K562 (cell line): ENCODE measurements at regions not wholly inside any gene's neighbourhood (a gene's known extent, or its start where the extent isn't known, plus 50 kb on each side); places are given as distances from the start of the nearest gene placed in this dataset.

Source experiments
- ATAC-seq: fragments of 200-7000 bp; cut with Tn5 transposase; 3 replicates; pipeline ENCODE4 v1.9.1; 2020; ENCODE audit warnings: moderate library complexity
- BruUV-seq: library from RNA; stranded (reverse); fragments of 400-500 nt; replicated peaks from 2 replicates; lab custom pipeline; 2021; lab: Mats Ljungman, UMichigan
- CTCF ChIA-PET: fragments of 300-600 bp; formaldehyde crosslinking; extraction: SDS; loops from one replicate; lab custom pipeline; 2021; ENCODE audit warnings: low intra/inter-chr PET ratio; lab: Yijun Ruan, JAX
- POLR2A ChIA-PET: fragments of 300-600, 350-650 bp; sonication (Branson Sonifier 250); formaldehyde crosslinking; extraction: SDS; loops from one replicate; lab custom pipeline; 2021; ENCODE audit warnings: antibody characterized with exemption, inconsistent platforms; lab: Yijun Ruan, JAX
- DNase-seq, 4 experiments: peaks; one replicate each; pipeline versions ENCODE4 v3.0.0 to v3.0.0-alpha.2; 2011 to 2018; ENCODE audit warnings: low spot score in 3 of 4, mixed read lengths in 3 of 4; ENCODE audit errors: extremely low read depth in 1 of 4
- FAIRE-seq: peaks from 2 replicates; lab custom pipeline; 2011; peaks lifted over from hg19 to GRCh38; lab: Jason Lieb, UNC
- H2AFZ ChIP-seq: 2 replicates; pipeline ENCODE4 v1.6.0; 2011; ENCODE audit warnings: low read depth, low read length, control low read depth, inconsistent platforms
- H3K27ac ChIP-seq: fragments of 200-600 bp; 3 replicates; pipeline ENCODE4 v1.8.0; 2011; ENCODE audit warnings: low read depth, mild to moderate bottlenecking, control low read depth, inconsistent platforms, low read length, moderate library complexity, mixed read lengths; ENCODE audit errors: extremely low read depth
- H3K27me3 ChIP-seq, 2 experiments: fragments of 300-600 bp in 1 of 2; 2 replicates in 1 of 2; 3 replicates in 1 of 2; pipeline versions ENCODE4 v1.6.0 to v1.8.0; 2011; ENCODE audit warnings: inconsistent platforms in 2 of 2, low read length in 2 of 2, mild to moderate bottlenecking in 1 of 2, mixed read lengths in 1 of 2, moderate library complexity in 1 of 2; ENCODE audit not compliant: control insufficient read depth in 2 of 2, insufficient read depth in 2 of 2
- H3K36me3 ChIP-seq: fragments of 300-600 bp; 3 replicates; pipeline ENCODE4 v1.8.0; 2011; ENCODE audit warnings: mild to moderate bottlenecking, low read length, inconsistent platforms; ENCODE audit not compliant: control insufficient read depth, insufficient read depth
- H3K4me1 ChIP-seq, 2 experiments: fragments of 200-600 bp in 1 of 2; replicated peaks in 1 of 2; 2 replicates in 1 of 2; 3 replicates in 1 of 2; pipeline versions ENCODE4 v1.5.1 to v1.8.0; 2011; ENCODE audit warnings: inconsistent platforms in 2 of 2, low read length in 2 of 2, mild to moderate bottlenecking in 1 of 2, mixed read lengths in 1 of 2, moderate library complexity in 1 of 2; ENCODE audit not compliant: control insufficient read depth in 2 of 2, insufficient read depth in 2 of 2
- H3K4me2 ChIP-seq: 2 replicates; pipeline ENCODE4 v1.6.1; 2011; ENCODE audit warnings: low read length, control low read depth, inconsistent platforms, mixed read lengths; ENCODE audit not compliant: insufficient read depth
- H3K4me3 ChIP-seq: fragments of 200-600 bp; sonication (generic), shearing (Covaris generic); 2 replicates; pipeline ENCODE4 v1.5.1; 2016; ENCODE audit warnings: control low read depth, inconsistent platforms
- H3K79me2 ChIP-seq: fragments of 200-600 bp; 3 replicates; pipeline ENCODE4 v1.8.0; 2011; ENCODE audit warnings: low read length, inconsistent platforms; ENCODE audit not compliant: control insufficient read depth, insufficient read depth
- H3K9ac ChIP-seq, 2 experiments: 2 replicates each; pipeline versions ENCODE4 v1.6.0 to v1.6.1; 2011; ENCODE audit warnings: low read depth in 2 of 2, low read length in 2 of 2, control low read depth in 1 of 2, inconsistent platforms in 1 of 2, mild to moderate bottlenecking in 1 of 2, mixed read lengths in 1 of 2; ENCODE audit not compliant: insufficient read depth in 1 of 2
- H3K9me1 ChIP-seq: one replicate; pipeline ENCODE4 v1.6.0; 2011; ENCODE audit warnings: inconsistent platforms, mild to moderate bottlenecking, low read length, moderate library complexity; ENCODE audit not compliant: control insufficient read depth, insufficient read depth
- H3K9me3 ChIP-seq: replicated peaks from 2 replicates; pipeline ENCODE4 v1.5.1; 2011; ENCODE audit warnings: low read depth, low read length, inconsistent platforms; ENCODE audit not compliant: control insufficient read depth, insufficient read depth
- H4K20me1 ChIP-seq: replicated peaks from 2 replicates; pipeline ENCODE4 v1.6.1; 2011; ENCODE audit warnings: low read length, inconsistent platforms, mixed read lengths; ENCODE audit not compliant: control insufficient read depth, insufficient read depth
- E2F8 ChIP-seq: fragments of 450-650 bp; IDR thresholded peaks from 2 replicates; pipeline ENCODE4 v1.7.1; 2018; ENCODE audit warnings: mild to moderate bottlenecking, low read depth; ENCODE audit not compliant: partially characterized antibody
- SLC30A9 ChIP-seq: fragments of 250-450 bp; sonication (Bioruptor Pico); IDR thresholded peaks from 2 replicates; pipeline ENCODE4 v1.8.0; 2022; ENCODE audit warnings: mild to moderate bottlenecking, moderate library complexity
- SPI1 ChIP-seq: IDR thresholded peaks from 2 replicates; pipeline ENCODE4 v1.6.1; 2011; ENCODE audit warnings: low read depth, low read length, control low read depth, borderline replicate concordance
- TFAM ChIP-seq: fragments of 250-450 bp; sonication (Bioruptor Pico); conservative IDR thresholded peaks from 2 replicates; pipeline ENCODE4 v1.5.0; 2021; ENCODE audit warnings: mild to moderate bottlenecking, moderate library complexity
- ZNF12 ChIP-seq: sonication (generic); formaldehyde crosslinking; IDR thresholded peaks from 2 replicates; pipeline ENCODE4 v1.4.0; 2020; ENCODE audit warnings: mild to moderate bottlenecking, missing genetic modification reagents
- ZNF263 ChIP-seq: sonication (generic); formaldehyde crosslinking; IDR thresholded peaks from 2 replicates; pipeline ENCODE4 v1.8.0; 2022; ENCODE audit warnings: mild to moderate bottlenecking, missing genetic modification reagents, borderline replicate concordance
- ZNF507 ChIP-seq: conservative IDR thresholded peaks from 2 replicates; pipeline ENCODE4 v1.6.1; 2017; ENCODE audit warnings: missing genetic modification characterization, missing compliant biosample characterization
- ZNF592 ChIP-seq: fragments of 450-650 bp; IDR thresholded peaks from 2 replicates; pipeline ENCODE4 v1.6.1; 2017; ENCODE audit warnings: antibody characterized with exemption, mild to moderate bottlenecking
- WGBS: fragments of 100-300 bp; shearing (Covaris generic); methylation state at CpG from one replicate; pipeline ENCODE4 v1.1.6; 2016; ENCODE audit warnings: low coverage, mixed read lengths; ENCODE audit not compliant: insufficient coverage; ENCODE audit errors: missing lambda C conversion rate; 5-methylcytosine and 5-hydroxymethylcytosine counted together
- in situ Hi-C: fragments of 300-500 bp; cut with MboI; formaldehyde crosslinking; loops from 4 replicates; pipeline ENCODE4 v1.15.0; 2018; ENCODE audit warnings: inconsistent platforms, mixed read lengths
- intact Hi-C: fragments of 100-400 bp; cut with micrococcal nuclease; formaldehyde crosslinking; loops from 2 replicates; pipeline ENCODE4 v1.14.2; 2022

DNA sequence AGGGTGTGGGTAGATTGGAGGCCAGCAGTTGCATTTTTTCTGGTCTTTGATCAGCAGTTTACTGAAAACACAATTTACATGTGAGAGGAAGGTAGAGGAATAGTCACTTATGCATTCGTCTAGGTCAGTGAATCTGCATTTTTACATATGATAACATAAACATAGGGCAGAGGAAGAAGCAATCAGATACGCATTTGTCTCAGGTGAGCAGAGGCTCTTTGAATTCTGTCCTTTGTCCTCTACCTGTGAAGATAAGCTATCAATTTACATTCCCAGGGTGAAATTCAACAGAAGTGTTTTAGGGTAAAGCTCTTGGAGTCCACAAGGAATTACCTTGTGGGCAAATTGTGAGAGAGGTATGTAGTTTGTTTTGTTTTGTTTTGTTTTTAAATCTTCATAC is 306.5 kb downstream of the MAGEB5 start:
- DNase-seq = no peak
- ChIA-PET POLR2A (no interaction called here), CTCF (no interaction called here)
- H3K4me2 ChIP-seq = no peak overlapping the region
- no peak overlapping the region for H3K9ac ChIP-seq
- H3K4me3 ChIP-seq = no peak overlapping the region
- no peaks in the 10 kb centered on the region for H4K20me1 ChIP-seq
- no peaks in the 10 kb centered on the region for H3K36me3 ChIP-seq
- H3K27ac ChIP-seq = no peak overlapping the region
- H3K9me1 ChIP-seq = no peaks in the 10 kb centered on the region
- in situ Hi-C loops = no loop called here
- TF ChIP-seq ZNF12 (CRISPR knock-in tag) (no peak), SLC30A9 (no peak), ZNF507 (tag) (no peak), E2F8 (no peak), ZNF592 (no peak), ZNF263 (CRISPR knock-in tag) (no peak), SPI1 (no peak), TFAM (no peak)
- intact Hi-C loops = no loop called here
- WGBS = 0% methylated on average over 2 of the region's 2 CpGs
- FAIRE-seq = no peak
- H2AFZ ChIP-seq = no peak overlapping the region
- BruUV-seq = no TSS peak
- H3K79me2 ChIP-seq = no peaks in the 10 kb centered on the region
- ATAC-seq = no peak
- H3K9me3 ChIP-seq = no peaks in the 10 kb centered on the region
- no peaks in the 10 kb centered on the region for H3K4me1 ChIP-seq
- H3K27me3 ChIP-seq = no peaks in the 10 kb centered on the region
